CD4-positive, alpha-beta T cell treated with Interleukin-21 for 1 hour (primary cell): ENCODE measurements at regions not wholly inside any gene's neighbourhood (a gene's known extent, or its start where the extent isn't known, plus 50 kb on each side); places are given as distances from the start of the nearest gene placed in this dataset.

Experiments
- DNase-seq: peaks from one replicate; pipeline ENCODE4 v3.0.0-alpha.2; 2020

GRCh38 chr4:63795301-63795700 is 613.9 kb downstream of the TECRL start:
- no peak for DNase-seq

- no peak for DNase-seq
Observed at GRCh38 chr4:63790377-63790776, 618.9 kb downstream of the TECRL start.

GRCh38 chr4:63788271-63788670 is 621.0 kb downstream of the TECRL start:
- no peak for DNase-seq

- DNase-seq: no peak
Observed at GRCh38 chr4:63787326-63787725, 621.9 kb downstream of the TECRL start.

GRCh38 chr4:63786171-63786570 is 623.1 kb downstream of the TECRL start:
- DNase-seq: no peak

- no peak for DNase-seq
Observed at GRCh38 chr4:63784822-63785221, 624.4 kb downstream of the TECRL start.

GRCh38 chr4:63777601-63778000 is 631.6 kb downstream of the TECRL start:
- no peak for DNase-seq

- no peak for DNase-seq
Observed at GRCh38 chr4:63764400-63764799, 644.9 kb downstream of the TECRL start.

- DNase-seq: no peak
Observed at GRCh38 chr4:63757929-63758328, 651.3 kb downstream of the TECRL start.

GRCh38 chr4:63742882-63743281 is 666.4 kb downstream of the TECRL start:
- no peak for DNase-seq

GRCh38 chr4:63729519-63729918 is 679.7 kb downstream of the TECRL start:
- no peak for DNase-seq

- no peak for DNase-seq
Observed at GRCh38 chr4:63728480-63729177, 680.6 kb downstream of the TECRL start.

GRCh38 chr4:63717384-63717783 is 691.9 kb downstream of the TECRL start:
- no peak for DNase-seq

- DNase-seq: no peak
Observed at GRCh38 chr4:63708661-63709060, 700.6 kb downstream of the TECRL start.

GRCh38 chr4:63700569-63700968 is 708.7 kb downstream of the TECRL start:
- no peak for DNase-seq

GRCh38 chr4:63693321-63693720 is 715.9 kb downstream of the TECRL start:
- no peak for DNase-seq

GRCh38 chr4:63678358-63678931 is 730.8 kb downstream of the TECRL start:
- no peak for DNase-seq

- no peak for DNase-seq
Observed at GRCh38 chr4:63670735-63671134, 738.5 kb downstream of the TECRL start.

- no peak for DNase-seq
Observed at GRCh38 chr4:63663870-63664269, 745.4 kb downstream of the TECRL start.

- DNase-seq: no peak
Observed at GRCh38 chr4:63644396-63644795, 764.9 kb downstream of the TECRL start.

GRCh38 chr4:63637270-63637669 is 772.0 kb downstream of the TECRL start:
- DNase-seq: no peak

- no peak for DNase-seq
Observed at GRCh38 chr4:63632858-63633257, 776.4 kb downstream of the TECRL start.

- DNase-seq: no peak
Observed at GRCh38 chr4:63620271-63620670, 789.0 kb downstream of the TECRL start.

- no peak for DNase-seq
Observed at GRCh38 chr4:63619771-63620170, 789.5 kb downstream of the TECRL start.
